ENCODE measurements at regions not wholly inside any gene's neighbourhood (a gene's known extent, or its start where the extent isn't known, plus 50 kb on each side); places are given as distances from the start of the nearest gene placed in this dataset.

DNA sequence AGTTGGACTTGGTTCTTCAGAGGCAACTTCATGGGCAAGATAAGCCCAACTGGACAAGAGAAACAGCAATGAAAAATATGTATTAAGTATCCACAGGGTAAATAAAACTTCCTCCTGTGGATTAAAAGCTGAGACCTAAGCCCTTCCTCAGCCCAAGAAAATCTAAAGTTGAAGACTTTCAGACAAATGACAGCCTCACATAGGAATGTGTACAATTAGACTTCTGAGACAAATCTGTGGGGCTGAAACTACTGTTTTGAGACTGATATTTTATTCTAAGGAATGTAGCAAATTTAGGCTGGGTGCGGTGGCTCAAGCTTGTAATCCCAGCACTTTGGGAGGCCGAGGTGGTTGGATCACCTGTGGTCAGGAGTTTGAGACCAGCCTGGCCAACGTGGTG is 74.2 kb upstream of the IL12A start:
- H3K27me3 Mint-ChIP-seq (ENCODE audit: unreplicated experiment), result no peaks in the 10 kb centered on the region
- H3K9me3 Mint-ChIP-seq (ENCODE audit: unreplicated experiment), result no peaks in the 10 kb centered on the region

DNA sequence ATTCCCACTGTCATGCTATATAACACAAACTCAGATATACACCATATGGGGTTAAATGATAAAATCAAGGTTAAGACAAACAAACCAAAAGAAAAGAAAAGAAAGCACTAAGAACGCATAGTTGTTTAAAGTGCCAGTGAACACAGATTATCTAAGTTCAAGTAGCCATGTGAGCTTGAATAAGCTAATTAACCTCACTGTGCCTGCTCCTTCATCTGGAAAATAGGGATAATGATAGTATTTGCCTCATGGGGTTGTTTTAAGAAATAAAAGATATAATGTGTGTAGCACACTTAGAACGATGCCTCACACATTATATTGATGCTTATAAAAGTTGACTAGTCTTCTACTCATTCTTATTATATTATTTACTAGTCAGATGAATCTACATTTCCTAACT is 72.6 kb upstream of the IL12A start:
- Mint-ChIP-seq H3K36me3 (ENCODE audit: unreplicated experiment) (peaks cover 5% of the 10 kb centered on the region), H3K27me3 (ENCODE audit: unreplicated experiment) (no peaks in the 10 kb centered on the region), H3K9me3 (ENCODE audit: unreplicated experiment) (no peaks in the 10 kb centered on the region), H3K4me3 (ENCODE audit: unreplicated experiment) (no peak overlapping the region), H3K27ac (ENCODE audit: unreplicated experiment) (no peak overlapping the region), H3K4me1 (ENCODE audit: low read depth, unreplicated experiment) (no peaks in the 10 kb centered on the region)
- TF ChIP-seq, protein P1, sequence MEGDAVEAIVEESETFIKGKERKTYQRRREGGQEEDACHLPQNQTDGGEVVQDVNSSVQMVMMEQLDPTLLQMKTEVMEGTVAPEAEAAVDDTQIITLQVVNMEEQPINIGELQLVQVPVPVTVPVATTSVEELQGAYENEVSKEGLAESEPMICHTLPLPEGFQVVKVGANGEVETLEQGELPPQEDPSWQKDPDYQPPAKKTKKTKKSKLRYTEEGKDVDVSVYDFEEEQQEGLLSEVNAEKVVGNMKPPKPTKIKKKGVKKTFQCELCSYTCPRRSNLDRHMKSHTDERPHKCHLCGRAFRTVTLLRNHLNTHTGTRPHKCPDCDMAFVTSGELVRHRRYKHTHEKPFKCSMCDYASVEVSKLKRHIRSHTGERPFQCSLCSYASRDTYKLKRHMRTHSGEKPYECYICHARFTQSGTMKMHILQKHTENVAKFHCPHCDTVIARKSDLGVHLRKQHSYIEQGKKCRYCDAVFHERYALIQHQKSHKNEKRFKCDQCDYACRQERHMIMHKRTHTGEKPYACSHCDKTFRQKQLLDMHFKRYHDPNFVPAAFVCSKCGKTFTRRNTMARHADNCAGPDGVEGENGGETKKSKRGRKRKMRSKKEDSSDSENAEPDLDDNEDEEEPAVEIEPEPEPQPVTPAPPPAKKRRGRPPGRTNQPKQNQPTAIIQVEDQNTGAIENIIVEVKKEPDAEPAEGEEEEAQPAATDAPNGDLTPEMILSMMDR (IDR thresholded peaks at IDR 0.05; ENCODE audit: partially characterized antibody, unreplicated experiment), result no peak
- no peak for DNase-seq

More for the DNA sequence above, 74.2 kb upstream of the IL12A start:
- H3K36me3 Mint-ChIP-seq (ENCODE audit: unreplicated experiment), result peaks cover 5% of the 10 kb centered on the region
- TF ChIP-seq, protein P1 (IDR thresholded peaks at IDR 0.05; ENCODE audit: partially characterized antibody, unreplicated experiment), result no peak
- H3K4me1 Mint-ChIP-seq (ENCODE audit: low read depth, unreplicated experiment), result no peaks in the 10 kb centered on the region
- DNase-seq, result no peak
- no peak overlapping the region for H3K27ac Mint-ChIP-seq (ENCODE audit: unreplicated experiment)
- H3K4me3 Mint-ChIP-seq (ENCODE audit: unreplicated experiment), result no peak overlapping the region

DNA sequence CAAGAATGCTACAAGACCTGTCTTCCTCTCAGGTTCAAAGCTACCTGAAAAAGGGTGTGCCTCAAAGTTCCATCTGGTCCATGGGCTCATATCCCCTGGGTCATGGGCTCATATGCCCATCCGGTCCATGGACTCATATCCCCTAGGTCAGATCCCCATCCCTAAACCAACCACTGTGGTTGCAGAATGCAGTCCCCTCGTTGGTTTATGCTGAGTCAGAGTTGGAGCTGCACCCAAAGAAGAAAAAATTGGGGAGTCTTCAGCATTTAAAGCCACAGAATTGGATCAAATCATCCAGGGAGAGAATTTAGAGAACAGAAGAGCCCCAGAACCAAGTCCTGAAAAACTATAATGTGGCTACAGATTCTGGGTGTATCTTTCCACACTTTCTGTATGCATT is 71.5 kb upstream of the IL12A start:
- Mint-ChIP-seq H3K27me3 (ENCODE audit: unreplicated experiment) (no peaks in the 10 kb centered on the region), H3K4me3 (ENCODE audit: unreplicated experiment) (no peak overlapping the region), H3K9me3 (ENCODE audit: unreplicated experiment) (no peaks in the 10 kb centered on the region), H3K27ac (ENCODE audit: unreplicated experiment) (no peak overlapping the region), H3K36me3 (ENCODE audit: unreplicated experiment) (no peaks in the 10 kb centered on the region), H3K4me1 (ENCODE audit: low read depth, unreplicated experiment) (no peaks in the 10 kb centered on the region)
- DNase-seq, result no peak
- TF ChIP-seq, protein P1 (IDR thresholded peaks at IDR 0.05; ENCODE audit: partially characterized antibody, unreplicated experiment), result no peak

DNA sequence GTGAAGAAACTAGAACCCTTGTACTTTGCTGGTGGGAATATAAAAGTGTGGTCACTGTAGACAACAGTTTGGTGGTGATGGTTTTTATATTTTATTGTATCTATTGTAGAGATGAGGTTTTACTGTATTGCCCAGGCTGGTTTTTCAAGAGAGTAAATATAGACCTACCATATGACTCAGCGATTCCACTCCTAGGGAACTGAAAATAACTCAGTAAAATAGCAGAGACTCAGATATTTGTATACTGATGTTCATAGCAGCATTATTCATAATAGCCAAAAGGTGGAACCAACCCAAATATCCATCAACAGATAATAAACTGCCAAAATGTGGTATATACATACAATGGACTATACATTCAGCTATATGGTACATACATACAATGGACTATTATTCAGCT is 68.8 kb upstream of the IL12A start:
- Mint-ChIP-seq H3K9me3 (ENCODE audit: unreplicated experiment) (no peaks in the 10 kb centered on the region), H3K4me1 (ENCODE audit: low read depth, unreplicated experiment) (no peaks in the 10 kb centered on the region), H3K36me3 (ENCODE audit: unreplicated experiment) (no peaks in the 10 kb centered on the region), H3K27me3 (ENCODE audit: unreplicated experiment) (peaks cover 3% of the 10 kb centered on the region), H3K27ac (ENCODE audit: unreplicated experiment) (no peak overlapping the region), H3K4me3 (ENCODE audit: unreplicated experiment) (no peak overlapping the region)
- TF ChIP-seq, protein P1 (IDR thresholded peaks at IDR 0.05; ENCODE audit: partially characterized antibody, unreplicated experiment), result no peak
- DNase-seq, result no peak

DNA sequence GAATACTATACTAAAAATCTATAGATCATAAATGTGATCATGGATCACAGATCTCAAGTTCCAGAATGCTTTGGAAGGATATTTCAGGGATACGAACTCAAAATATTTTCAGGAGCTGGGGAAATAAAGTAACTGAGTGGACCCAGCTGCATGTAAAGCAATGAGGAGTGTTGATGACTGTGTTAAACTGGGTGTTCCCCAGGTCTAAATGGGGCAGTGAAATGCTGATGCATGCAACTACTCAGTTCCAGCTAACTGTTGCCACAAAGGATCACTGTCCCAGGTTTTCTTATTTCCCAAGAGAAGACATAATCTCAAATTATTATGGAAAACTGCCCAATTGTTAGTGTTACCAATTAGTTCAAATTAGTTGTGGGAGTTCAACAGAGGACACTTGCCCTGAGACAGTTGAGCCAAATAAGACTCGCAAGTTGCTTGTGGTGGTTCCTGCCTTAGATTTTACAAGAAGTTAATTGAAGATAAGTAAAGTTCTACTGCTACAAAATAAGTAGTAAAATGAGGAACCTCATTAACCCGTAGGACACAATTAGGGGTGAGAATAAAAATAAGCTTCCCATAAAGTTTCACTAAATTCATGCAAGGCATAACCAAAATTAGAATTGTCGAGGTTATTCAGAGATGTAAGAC is 66.3 kb upstream of the IL12A start:
- DNase-seq, result no peak
- TF ChIP-seq, protein P1 (IDR thresholded peaks at IDR 0.05; ENCODE audit: partially characterized antibody, unreplicated experiment), result no peak
- Mint-ChIP-seq H3K9me3 (ENCODE audit: unreplicated experiment) (no peaks in the 10 kb centered on the region), H3K27me3 (ENCODE audit: unreplicated experiment) (peaks cover 3% of the 10 kb centered on the region), H3K4me3 (ENCODE audit: unreplicated experiment) (no peak overlapping the region), H3K27ac (ENCODE audit: unreplicated experiment) (no peak overlapping the region), H3K36me3 (ENCODE audit: unreplicated experiment) (no peaks in the 10 kb centered on the region), H3K4me1 (ENCODE audit: low read depth, unreplicated experiment) (no peaks in the 10 kb centered on the region)
